Liver (tissue), 3 donors: ENCODE measurements at regions not wholly inside any gene's neighbourhood (a gene's known extent, or its start where the extent isn't known, plus 50 kb on each side); places are given as distances from the start of the nearest gene placed in this dataset.

Experiments used
- CTCF ChIP-seq: fragments of 150-350 bp; IDR thresholded peaks from 2 replicates; pipeline ENCODE4 v1.5.1; 2017; ENCODE audit warnings: improper control_type of control experiment, low read depth, low read length; ENCODE audit not compliant: missing input control
- JUND ChIP-seq, 2 donors: IDR thresholded peaks; 2 replicates each; pipeline ENCODE4 v1.6.1; 2016; ENCODE audit warnings: antibody characterized with exemption in 2 of 2
- MAX ChIP-seq: IDR thresholded peaks from 2 replicates; pipeline ENCODE4 v1.6.1; 2016; ENCODE audit warnings: antibody characterized with exemption
- REST ChIP-seq: IDR thresholded peaks from 2 replicates; pipeline ENCODE4 v1.6.1; 2016; ENCODE audit warnings: antibody characterized with exemption, mild to moderate bottlenecking
- donor health status: healthy.
- donor health status: healthy.

- TF ChIP-seq MAX: no peak
- no peak for TF ChIP-seq JUND (IDR thresholded peaks at IDR 0.05)
- no peak for TF ChIP-seq REST
- TF ChIP-seq CTCF: no peak
Observed at GRCh38 chr6:149209871-149210775, 107.4 kb upstream of the TAB2 start.
